NB4 (cell line): ENCODE measurements at regions not wholly inside any gene's neighbourhood (a gene's known extent, or its start where the extent isn't known, plus 50 kb on each side); places are given as distances from the start of the nearest gene placed in this dataset.

ENCODE experiments used
- MYC ChIP-seq: IDR thresholded peaks from 2 replicates; pipeline ENCODE4 v1.6.1; 2011; ENCODE audit warnings: low read depth, low read length
- POLR2A ChIP-seq: IDR thresholded peaks from 2 replicates; pipeline ENCODE4 v1.6.1; 2011; ENCODE audit warnings: mild to moderate bottlenecking; ENCODE audit not compliant: insufficient read length; ENCODE audit errors: extremely low read depth
- TF ChIP-seq, protein P1 (sequence below): IDR thresholded peaks from one replicate; pipeline ENCODE4 v1.5.1; 2012; ENCODE audit warnings: low read depth, low read length

DNA sequence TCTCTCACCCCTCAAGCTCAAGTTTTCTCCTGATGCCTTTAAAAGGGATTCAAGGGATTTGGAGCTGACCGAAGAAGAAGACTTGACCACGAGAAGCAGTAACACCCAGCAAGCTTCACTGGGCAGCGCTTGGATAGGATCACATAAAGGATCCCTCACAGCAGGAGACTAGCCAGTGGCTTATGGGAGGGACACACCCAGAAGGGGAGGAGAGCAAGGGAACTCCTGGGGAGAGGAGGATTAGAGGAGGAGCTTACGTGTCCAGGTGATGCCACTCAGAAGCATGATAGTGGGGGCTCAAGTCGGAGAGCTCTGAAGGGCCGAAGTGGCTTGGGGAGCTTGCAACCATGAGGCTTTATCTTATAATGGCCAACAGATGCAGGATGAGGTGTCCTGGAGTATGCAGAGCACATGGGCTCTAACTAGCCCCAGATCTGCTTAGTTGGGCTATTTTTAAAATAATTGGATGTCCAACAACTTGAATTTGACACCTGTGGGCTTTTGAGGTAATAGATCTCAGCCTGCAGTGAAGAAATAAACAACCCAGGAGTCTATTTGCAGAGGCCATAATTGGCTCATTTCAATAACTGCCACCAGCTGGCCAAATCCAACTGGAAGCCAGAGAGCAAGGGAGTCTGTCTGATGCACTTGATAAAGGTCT lies 137.9 kb upstream of the EXOC2 start:
- no peak for TF ChIP-seq POLR2A
- TF ChIP-seq, protein P1, sequence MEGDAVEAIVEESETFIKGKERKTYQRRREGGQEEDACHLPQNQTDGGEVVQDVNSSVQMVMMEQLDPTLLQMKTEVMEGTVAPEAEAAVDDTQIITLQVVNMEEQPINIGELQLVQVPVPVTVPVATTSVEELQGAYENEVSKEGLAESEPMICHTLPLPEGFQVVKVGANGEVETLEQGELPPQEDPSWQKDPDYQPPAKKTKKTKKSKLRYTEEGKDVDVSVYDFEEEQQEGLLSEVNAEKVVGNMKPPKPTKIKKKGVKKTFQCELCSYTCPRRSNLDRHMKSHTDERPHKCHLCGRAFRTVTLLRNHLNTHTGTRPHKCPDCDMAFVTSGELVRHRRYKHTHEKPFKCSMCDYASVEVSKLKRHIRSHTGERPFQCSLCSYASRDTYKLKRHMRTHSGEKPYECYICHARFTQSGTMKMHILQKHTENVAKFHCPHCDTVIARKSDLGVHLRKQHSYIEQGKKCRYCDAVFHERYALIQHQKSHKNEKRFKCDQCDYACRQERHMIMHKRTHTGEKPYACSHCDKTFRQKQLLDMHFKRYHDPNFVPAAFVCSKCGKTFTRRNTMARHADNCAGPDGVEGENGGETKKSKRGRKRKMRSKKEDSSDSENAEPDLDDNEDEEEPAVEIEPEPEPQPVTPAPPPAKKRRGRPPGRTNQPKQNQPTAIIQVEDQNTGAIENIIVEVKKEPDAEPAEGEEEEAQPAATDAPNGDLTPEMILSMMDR: no peak
- TF ChIP-seq MYC: no peak
